Neural cell (in vitro differentiated cells): ENCODE measurements at regions not wholly inside any gene's neighbourhood (a gene's known extent, or its start where the extent isn't known, plus 50 kb on each side); places are given as distances from the start of the nearest gene placed in this dataset.

Experiments
- CTCF ChIP-seq: fragments of 450-650 bp; IDR thresholded peaks from 2 replicates; pipeline ENCODE4 v1.5.1; 2014; ENCODE audit warnings: antibody characterized with exemption, mild to moderate bottlenecking, moderate library complexity; ENCODE audit not compliant: poor library complexity, severe bottlenecking
- EP300 ChIP-seq: fragments of 450-650 bp; conservative IDR thresholded peaks from 2 replicates; pipeline ENCODE4 v1.6.1; 2014; ENCODE audit warnings: antibody characterized with exemption, mild to moderate bottlenecking, moderate library complexity; ENCODE audit not compliant: poor library complexity, severe bottlenecking
- POLR2AphosphoS5 ChIP-seq: IDR thresholded peaks from 2 replicates; pipeline ENCODE4 v1.6.1; 2012
- REST ChIP-seq: IDR thresholded peaks from 2 replicates; pipeline ENCODE4 v1.6.1; 2012; ENCODE audit warnings: borderline replicate concordance

GRCh38 chr10:22087402-22087738 lies 83.8 kb upstream of the DNAJC1 start:
- TF ChIP-seq CTCF: no peak
- TF ChIP-seq POLR2AphosphoS5: no peak
- no peak for TF ChIP-seq REST
- TF ChIP-seq EP300: no peak
